Gastroesophageal sphincter (tissue), 3 donors: ENCODE measurements at regions not wholly inside any gene's neighbourhood (a gene's known extent, or its start where the extent isn't known, plus 50 kb on each side); places are given as distances from the start of the nearest gene placed in this dataset.

Experiments
- EP300 ChIP-seq: sonication (generic); formaldehyde crosslinking; IDR thresholded peaks from one replicate; pipeline ENCODE4 v1.6.1; 2017; ENCODE audit warnings: antibody characterized with exemption, mild to moderate bottlenecking
- POLR2A ChIP-seq, 2 donors: fragments of 450-650 bp; IDR thresholded peaks; one replicate each; pipeline ENCODE4 v1.6.1; 2017; ENCODE audit warnings: antibody characterized with exemption in 2 of 2, mild to moderate bottlenecking in 2 of 2, moderate library complexity in 1 of 2
- TF ChIP-seq, protein P1 (sequence below), 4 experiments: fragments of 200-600 bp in 2 of 4; fragments of 450-650 bp in 2 of 4; sonication (generic) in 1 of 4; IDR thresholded peaks; one replicate each; pipeline ENCODE4 v1.5.1; 2017 to 2019; ENCODE audit warnings: antibody characterized with exemption in 4 of 4, mild to moderate bottlenecking in 2 of 4, moderate library complexity in 2 of 4

DNA sequence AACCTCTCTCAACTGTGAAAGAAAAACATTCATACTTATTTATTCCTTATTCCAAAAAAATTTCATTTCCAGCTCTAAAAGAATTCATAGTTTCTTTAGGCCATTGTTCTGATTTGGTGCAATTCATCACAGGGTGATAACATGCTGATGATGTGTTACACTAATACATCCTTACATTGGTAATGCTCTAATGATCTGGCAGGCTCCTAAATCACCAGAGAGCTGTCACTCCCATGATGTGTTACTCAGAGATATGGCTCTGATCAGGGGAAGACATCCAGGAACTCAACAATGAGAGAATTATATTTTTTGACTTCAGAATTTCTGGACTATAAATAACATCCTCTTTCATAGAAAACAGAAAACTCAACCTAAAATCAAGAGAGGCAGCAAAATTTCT lies 209.3 kb downstream of the CHD9NB start:
- TF ChIP-seq EP300 (no peak), POLR2A (IDR thresholded peaks at IDR 0.05) (no peak)
- TF ChIP-seq, protein P1, sequence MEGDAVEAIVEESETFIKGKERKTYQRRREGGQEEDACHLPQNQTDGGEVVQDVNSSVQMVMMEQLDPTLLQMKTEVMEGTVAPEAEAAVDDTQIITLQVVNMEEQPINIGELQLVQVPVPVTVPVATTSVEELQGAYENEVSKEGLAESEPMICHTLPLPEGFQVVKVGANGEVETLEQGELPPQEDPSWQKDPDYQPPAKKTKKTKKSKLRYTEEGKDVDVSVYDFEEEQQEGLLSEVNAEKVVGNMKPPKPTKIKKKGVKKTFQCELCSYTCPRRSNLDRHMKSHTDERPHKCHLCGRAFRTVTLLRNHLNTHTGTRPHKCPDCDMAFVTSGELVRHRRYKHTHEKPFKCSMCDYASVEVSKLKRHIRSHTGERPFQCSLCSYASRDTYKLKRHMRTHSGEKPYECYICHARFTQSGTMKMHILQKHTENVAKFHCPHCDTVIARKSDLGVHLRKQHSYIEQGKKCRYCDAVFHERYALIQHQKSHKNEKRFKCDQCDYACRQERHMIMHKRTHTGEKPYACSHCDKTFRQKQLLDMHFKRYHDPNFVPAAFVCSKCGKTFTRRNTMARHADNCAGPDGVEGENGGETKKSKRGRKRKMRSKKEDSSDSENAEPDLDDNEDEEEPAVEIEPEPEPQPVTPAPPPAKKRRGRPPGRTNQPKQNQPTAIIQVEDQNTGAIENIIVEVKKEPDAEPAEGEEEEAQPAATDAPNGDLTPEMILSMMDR (IDR thresholded peaks at IDR 0.05), result no peak
